Type B pancreatic cell (in vitro differentiated cells): ENCODE measurements at regions not wholly inside any gene's neighbourhood (a gene's known extent, or its start where the extent isn't known, plus 50 kb on each side); places are given as distances from the start of the nearest gene placed in this dataset.

ENCODE experiments used
- DNase-seq: peaks from one replicate; pipeline ENCODE4 v3.0.0; 2021; ENCODE audit warnings: mixed read lengths; ENCODE audit not compliant: unreplicated experiment; ENCODE audit errors: extremely low spot score
- H3K27ac Mint-ChIP-seq: 2 replicates; pipeline ENCODE4 v1.8.0; 2021; ENCODE audit warnings: mild to moderate bottlenecking, mixed read lengths
- H3K27me3 Mint-ChIP-seq: 2 replicates; pipeline ENCODE4 v1.8.0; 2021; ENCODE audit warnings: mixed read lengths
- H3K36me3 Mint-ChIP-seq: 2 replicates; pipeline ENCODE4 v1.8.0; 2021; ENCODE audit warnings: mixed read lengths
- H3K4me1 Mint-ChIP-seq: one replicate; pipeline ENCODE4 v1.8.0; 2021; ENCODE audit warnings: mixed read lengths; ENCODE audit not compliant: unreplicated experiment
- H3K4me3 Mint-ChIP-seq: 2 replicates; pipeline ENCODE4 v1.8.0; 2021; ENCODE audit warnings: mild to moderate bottlenecking, mixed read lengths
- H3K9me3 Mint-ChIP-seq: 2 replicates; pipeline ENCODE4 v1.8.0; 2021; ENCODE audit warnings: mixed read lengths
- CTCF ChIP-seq: fragments of 200-600 bp; sonication (generic); conservative IDR thresholded peaks from 2 replicates; pipeline ENCODE4 v1.5.0; 2021; ENCODE audit warnings: antibody characterized with exemption, mild to moderate bottlenecking

GRCh38 chr7:10918093-10918590 lies 55.5 kb upstream of the PHF14 start:
- H3K27ac Mint-ChIP-seq, result no peak overlapping the region
- H3K9me3 Mint-ChIP-seq, result no peaks in the 10 kb centered on the region
- no peaks in the 10 kb centered on the region for H3K27me3 Mint-ChIP-seq
- peaks cover 12% of the 10 kb centered on the region for H3K4me1 Mint-ChIP-seq
- H3K36me3 Mint-ChIP-seq, result no peaks in the 10 kb centered on the region
- no peak overlapping the region for H3K4me3 Mint-ChIP-seq
- TF ChIP-seq CTCF, result no peak
- no peak for DNase-seq

- Mint-ChIP-seq H3K9me3 (no peaks in the 10 kb centered on the region), H3K4me3 (no peak overlapping the region), H3K27me3 (no peaks in the 10 kb centered on the region), H3K36me3 (no peaks in the 10 kb centered on the region), H3K27ac (no peak overlapping the region), H3K4me1 (no peaks in the 10 kb centered on the region)
- no peak for DNase-seq
- no peak for TF ChIP-seq CTCF
Measured at GRCh38 chr7:10919923-10920322, 53.7 kb upstream of the PHF14 start.
